GM23338 (cell line): ENCODE measurements at regions not wholly inside any gene's neighbourhood (a gene's known extent, or its start where the extent isn't known, plus 50 kb on each side); places are given as distances from the start of the nearest gene placed in this dataset.

Source experiments
- ATAC-seq: fragments of 200-7000 bp; cut with Tn5 transposase; 3 replicates; pipeline ENCODE4 v1.9.1; 2020
- DNase-seq: peaks from one replicate; pipeline ENCODE4 v3.0.0-alpha.2; 2015; ENCODE audit warnings: low spot score
- H2AFZ ChIP-seq: fragments of 200-600 bp; sonication (generic); 2 replicates; pipeline ENCODE4 v1.8.0; 2016; ENCODE audit warnings: antibody characterized with exemption, mild to moderate bottlenecking, moderate library complexity
- H3F3A ChIP-seq: fragments of 200-600 bp; sonication (generic); replicated peaks from 2 replicates; pipeline ENCODE4 v1.8.0; 2017; ENCODE audit warnings: antibody characterized with exemption, mixed run types, low read depth
- H3K27ac ChIP-seq: fragments of 200-600 bp; sonication (generic); 2 replicates; pipeline ENCODE4 v1.6.1; 2016; ENCODE audit warnings: low read depth
- H3K27me3 ChIP-seq: fragments of 200-600 bp; sonication (generic); 2 replicates; pipeline ENCODE4 v1.8.0; 2016; ENCODE audit warnings: mild to moderate bottlenecking, mixed run types, moderate library complexity; ENCODE audit not compliant: insufficient read depth
- H3K36me3 ChIP-seq: fragments of 200-600 bp; sonication (generic); 2 replicates; pipeline ENCODE4 v1.8.0; 2016; ENCODE audit warnings: mild to moderate bottlenecking; ENCODE audit not compliant: insufficient read depth
- H3K4me1 ChIP-seq: fragments of 200-600 bp; sonication (generic); 2 replicates; pipeline ENCODE4 v1.8.0; 2016; ENCODE audit warnings: mild to moderate bottlenecking, moderate library complexity; ENCODE audit not compliant: insufficient read depth
- H3K4me2 ChIP-seq: fragments of 200-600 bp; sonication (generic); 2 replicates; pipeline ENCODE4 v1.7.1; 2017; ENCODE audit warnings: mixed run types
- H3K4me3 ChIP-seq: fragments of 200-600 bp; sonication (generic); 2 replicates; pipeline ENCODE4 v1.6.1; 2016; ENCODE audit warnings: mixed run types
- H3K79me2 ChIP-seq: fragments of 200-600 bp; sonication (generic); replicated peaks from 2 replicates; pipeline ENCODE4 v1.8.0; 2017; ENCODE audit warnings: mild to moderate bottlenecking; ENCODE audit not compliant: insufficient read depth
- H3K9me2 ChIP-seq: fragments of 200-600 bp; sonication (generic); 2 replicates; pipeline ENCODE4 v1.8.0; 2017; ENCODE audit not compliant: insufficient read depth
- H4K20me1 ChIP-seq: fragments of 200-600 bp; sonication (generic); replicated peaks from 2 replicates; pipeline ENCODE4 v1.8.0; 2017; ENCODE audit warnings: mild to moderate bottlenecking; ENCODE audit not compliant: insufficient read depth
- H3K27ac Mint-ChIP-seq: 2 replicates; pipeline ENCODE4 v1.8.0; 2020; ENCODE audit warnings: inconsistent platforms, mild to moderate bottlenecking, moderate library complexity, mixed read lengths
- H3K27me3 Mint-ChIP-seq: 3 replicates; pipeline ENCODE4 v1.8.0; 2022; ENCODE audit warnings: low read depth, mild to moderate bottlenecking, moderate library complexity, mixed read lengths, inconsistent platforms; ENCODE audit not compliant: insufficient read depth, poor library complexity
- H3K36me3 Mint-ChIP-seq: 3 replicates; pipeline ENCODE4 v1.8.0; 2021; ENCODE audit warnings: low read depth, mild to moderate bottlenecking, inconsistent platforms, moderate library complexity, mixed read lengths
- H3K4me1 Mint-ChIP-seq: 3 replicates; pipeline ENCODE4 v1.8.0; 2020; ENCODE audit warnings: mild to moderate bottlenecking, inconsistent platforms, mixed read lengths
- H3K4me3 Mint-ChIP-seq: 3 replicates; pipeline ENCODE4 v1.8.0; 2021; ENCODE audit warnings: moderate library complexity, mild to moderate bottlenecking, inconsistent platforms, mixed read lengths
- H3K9me3 Mint-ChIP-seq: 3 replicates; pipeline ENCODE4 v1.8.0; 2020; ENCODE audit warnings: moderate library complexity, mild to moderate bottlenecking, inconsistent platforms, mixed read lengths
- CREB1 ChIP-seq: fragments of 250-450 bp; sonication (Bioruptor Pico); IDR thresholded peaks from 2 replicates; pipeline ENCODE4 v1.5.0; 2020; ENCODE audit warnings: low read depth, mild to moderate bottlenecking, moderate library complexity
- CTCF ChIP-seq, 2 experiments: fragments of 200-600 bp in 1 of 2; sonication (generic) in 1 of 2; conservative IDR thresholded peaks; 2 replicates each; pipeline versions ENCODE4 v1.5.1 to v1.6.1; 2016 to 2017; ENCODE audit warnings: antibody characterized with exemption in 2 of 2, low read depth in 2 of 2, mild to moderate bottlenecking in 2 of 2, moderate library complexity in 1 of 2
- ETS1 ChIP-seq: IDR thresholded peaks from 2 replicates; pipeline ENCODE4 v1.6.1; 2016; ENCODE audit warnings: antibody characterized with exemption
- EZH2 ChIP-seq: fragments of 200-600 bp; sonication (generic); IDR thresholded peaks from one replicate; pipeline ENCODE4 v1.8.0; 2017; ENCODE audit warnings: antibody characterized with exemption, mild to moderate bottlenecking, low read depth; ENCODE audit not compliant: unreplicated experiment
- EZH2phosphoT487 ChIP-seq: fragments of 200-600 bp; sonication (generic); IDR thresholded peaks from one replicate; pipeline ENCODE4 v1.8.1; 2018; ENCODE audit warnings: antibody characterized with exemption; ENCODE audit not compliant: unreplicated experiment
- JUNB ChIP-seq: IDR thresholded peaks from one replicate; pipeline ENCODE4 v1.6.1; 2016; ENCODE audit warnings: antibody characterized with exemption; ENCODE audit not compliant: unreplicated experiment
- NANOG ChIP-seq: IDR thresholded peaks from 2 replicates; pipeline ENCODE4 v1.6.1; 2016; ENCODE audit warnings: antibody characterized with exemption, borderline replicate concordance
- POLR2AphosphoS5 ChIP-seq: IDR thresholded peaks from 2 replicates; pipeline ENCODE4 v1.6.1; 2016; ENCODE audit warnings: antibody characterized with exemption, low read depth
- REST ChIP-seq: IDR thresholded peaks from one replicate; pipeline ENCODE4 v1.6.1; 2018; ENCODE audit warnings: antibody characterized with exemption; ENCODE audit not compliant: unreplicated experiment
- STAT1 ChIP-seq: IDR thresholded peaks from one replicate; pipeline ENCODE4 v1.6.1; 2016; ENCODE audit warnings: antibody characterized with exemption; ENCODE audit not compliant: unreplicated experiment
- ZNF114 ChIP-seq: fragments of 250-450 bp; sonication (Bioruptor Pico); IDR thresholded peaks from 2 replicates; pipeline ENCODE4 v1.5.0; 2020; ENCODE audit warnings: mild to moderate bottlenecking, moderate library complexity
- ZNF331 ChIP-seq: fragments of 250-450 bp; sonication (Bioruptor Pico); IDR thresholded peaks from 2 replicates; pipeline ENCODE4 v1.5.0; 2020; ENCODE audit warnings: low read depth, mild to moderate bottlenecking, moderate library complexity
- ZNF462 ChIP-seq: fragments of 250-450 bp; sonication (Bioruptor Pico); IDR thresholded peaks from 2 replicates; pipeline ENCODE4 v1.5.0; 2020; ENCODE audit warnings: mild to moderate bottlenecking, moderate library complexity

- peak overlapping the region; percentile 83 for H3K4me2 ChIP-seq
- Mint-ChIP-seq H3K27ac (peak overlapping the region; percentile 97), H3K9me3 (peaks cover 7% of the 10 kb centered on the region), H3K36me3 (no peaks in the 10 kb centered on the region; the same call in 2 of the 3 replicates), H3K27me3 (no peaks in the 10 kb centered on the region), H3K4me3 (peak overlapping the region; percentile 94), H3K4me1 (peaks cover 5% of the 10 kb centered on the region; the same call in 1 of the 3 replicates)
- H3K27me3 ChIP-seq: no peaks in the 10 kb centered on the region
- no peaks in the 10 kb centered on the region for H4K20me1 ChIP-seq
- no peaks in the 10 kb centered on the region for H3K36me3 ChIP-seq
- no peak overlapping the region for H3K27ac ChIP-seq
- peak; percentile 86 for DNase-seq
- peak overlapping the region; percentile 80; the same call in 1 of the 2 replicates for H2AFZ ChIP-seq
- peak overlapping the region; percentile 73 for H3K4me3 ChIP-seq
- no peaks in the 10 kb centered on the region for H3K9me2 ChIP-seq
- no peak for TF ChIP-seq JUNB
- no peak for TF ChIP-seq ETS1
- TF ChIP-seq ZNF331 (CRISPR knock-in tag): no peak
- TF ChIP-seq EZH2phosphoT487: no peak
- TF ChIP-seq CREB1 (CRISPR knock-in tag): peak; percentile 35; the same call in 1 of the 2 replicates
- no peak for TF ChIP-seq NANOG
- no peak for TF ChIP-seq ZNF114 (CRISPR knock-in tag)
- TF ChIP-seq STAT1: no peak
- TF ChIP-seq CTCF (conservative IDR thresholded peaks at IDR 0.05; ENCODE audit: low read depth in 2 of 2): peak; percentile 51 to 56
- no peak for TF ChIP-seq REST
- no peak for TF ChIP-seq EZH2
- TF ChIP-seq ZNF462 (CRISPR knock-in tag): no peak
- TF ChIP-seq POLR2AphosphoS5: peak; percentile 65
- H3F3A ChIP-seq: no peaks in the 10 kb centered on the region
- H3K4me1 ChIP-seq: peaks cover 4% of the 10 kb centered on the region; the same call in 1 of the 2 replicates
- H3K79me2 ChIP-seq: no peaks in the 10 kb centered on the region
- ATAC-seq: peak; percentile 96
Observed at GRCh38 chrX:55160685-55161552, 59.2 kb upstream of the PAGE5 start.
